KOPT-K1 (cell line): ENCODE measurements at regions not wholly inside any gene's neighbourhood (a gene's known extent, or its start where the extent isn't known, plus 50 kb on each side); places are given as distances from the start of the nearest gene placed in this dataset.
A peak's percentile ranks its signal among the peaks of the same experiment; 100 is the strongest.

Source experiments
- H3K27ac ChIP-seq: fragments of 200-600 bp; sonication (generic); 2 replicates; pipeline ENCODE4 v1.5.1; 2016; ENCODE audit warnings: antibody characterized with exemption, mild to moderate bottlenecking, low read depth, low read length; ENCODE audit not compliant: poor library complexity, severe bottlenecking
- H3K36me3 ChIP-seq: fragments of 200-600 bp; sonication (generic); 2 replicates; pipeline ENCODE4 v1.5.1; 2017; ENCODE audit warnings: antibody characterized with exemption, mild to moderate bottlenecking, low read length, moderate library complexity; ENCODE audit not compliant: insufficient read depth
- H3K9me3 ChIP-seq: fragments of 200-600 bp; sonication (generic); 2 replicates; pipeline ENCODE4 v1.5.1; 2017; ENCODE audit warnings: antibody characterized with exemption, low read length, mild to moderate bottlenecking; ENCODE audit not compliant: insufficient read depth, poor library complexity, severe bottlenecking

DNA sequence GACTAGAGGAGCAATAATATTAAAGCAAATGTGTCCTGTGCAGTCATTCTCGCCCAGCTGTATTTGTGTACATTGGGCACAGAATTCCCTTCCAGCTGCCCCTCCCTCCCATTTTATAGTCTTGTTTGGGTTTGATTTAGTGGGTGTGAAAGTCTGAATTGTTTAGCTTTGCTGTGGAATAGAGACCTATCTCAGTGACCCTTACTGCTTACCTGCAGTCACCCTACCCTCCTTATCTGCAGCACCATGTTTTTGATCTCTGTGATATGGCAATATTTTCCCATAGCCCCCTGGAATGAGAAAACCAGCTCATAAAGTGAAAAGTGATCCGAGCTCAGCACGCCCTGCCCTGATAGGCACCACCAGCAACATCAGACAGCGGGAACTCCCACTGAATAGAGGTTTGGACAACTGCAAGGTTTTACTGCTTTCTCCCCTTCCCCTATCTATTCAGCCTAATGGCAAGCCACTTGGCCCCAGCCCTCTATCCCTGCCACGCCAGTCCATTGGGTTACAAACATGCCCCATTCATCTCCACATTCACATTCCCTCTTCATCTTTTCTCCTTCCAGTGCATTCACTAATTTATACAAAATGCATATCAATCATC lies 199.0 kb downstream of the ETS1 start:
- Histone ChIP-seq H3K9me3 (no peaks in the 10 kb centered on the region), H3K36me3 (no peaks in the 10 kb centered on the region), H3K27ac (no peak overlapping the region)

- Histone ChIP-seq H3K27ac (peak overlapping the region; percentile 32), H3K36me3 (no peaks in the 10 kb centered on the region), H3K9me3 (peaks cover 29% of the 10 kb centered on the region)
Observed at GRCh38 chr11:128379587-128380580, 207.5 kb downstream of the ETS1 start.

- Histone ChIP-seq H3K27ac (no peak overlapping the region), H3K36me3 (no peaks in the 10 kb centered on the region), H3K9me3 (peaks cover 10% of the 10 kb centered on the region)
Observed at GRCh38 chr11:128375961-128376360, 211.4 kb downstream of the ETS1 start.

DNA sequence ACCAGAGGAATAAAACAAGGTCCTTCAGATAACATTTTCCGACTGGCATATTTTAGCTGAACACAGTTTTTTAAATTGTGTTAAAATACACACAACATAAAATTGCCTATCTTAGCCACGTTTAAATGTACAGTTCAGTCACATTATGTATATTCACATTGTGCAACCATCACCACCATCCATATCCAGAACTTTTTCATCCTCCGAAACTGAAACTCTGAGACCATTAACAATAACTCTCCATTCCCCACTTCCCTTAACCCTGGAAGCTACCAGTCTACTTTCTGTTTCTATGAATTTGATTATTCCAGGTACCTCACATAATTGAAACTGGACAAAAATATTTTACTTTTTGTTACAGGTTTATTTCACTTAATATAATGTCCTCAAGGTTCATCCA lies 213.3 kb downstream of the ETS1 start:
- Histone ChIP-seq H3K9me3 (peaks cover 8% of the 10 kb centered on the region), H3K27ac (no peak overlapping the region)

DNA sequence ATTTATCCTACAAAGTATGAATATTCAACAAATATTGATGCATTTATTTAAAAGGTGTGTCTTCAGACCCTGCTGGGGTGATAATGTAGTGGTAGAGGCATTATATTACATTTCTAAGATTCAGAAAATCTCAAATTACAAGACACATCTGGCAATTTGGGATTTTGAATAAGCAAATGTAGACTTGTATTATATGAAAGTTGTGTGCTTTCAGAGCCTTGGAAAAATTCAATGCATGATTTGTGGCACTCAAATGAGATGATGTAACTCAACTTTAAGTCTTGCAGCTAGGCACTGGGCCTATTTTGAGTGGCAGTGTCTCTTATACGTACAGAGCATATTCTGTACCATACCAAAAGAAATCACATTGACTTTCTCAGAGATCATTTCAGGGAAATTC lies 214.4 kb downstream of the ETS1 start:
- H3K9me3 ChIP-seq: peaks cover 2% of the 10 kb centered on the region
- H3K36me3 ChIP-seq: no peaks in the 10 kb centered on the region
- H3K27ac ChIP-seq: no peak overlapping the region

More for the DNA sequence above, 213.3 kb downstream of the ETS1 start:
- H3K36me3 ChIP-seq: no peaks in the 10 kb centered on the region

GRCh38 chr11:128367573-128367972 lies 219.8 kb downstream of the ETS1 start:
- Histone ChIP-seq H3K36me3 (no peaks in the 10 kb centered on the region), H3K27ac (no peak overlapping the region), H3K9me3 (no peaks in the 10 kb centered on the region)

DNA sequence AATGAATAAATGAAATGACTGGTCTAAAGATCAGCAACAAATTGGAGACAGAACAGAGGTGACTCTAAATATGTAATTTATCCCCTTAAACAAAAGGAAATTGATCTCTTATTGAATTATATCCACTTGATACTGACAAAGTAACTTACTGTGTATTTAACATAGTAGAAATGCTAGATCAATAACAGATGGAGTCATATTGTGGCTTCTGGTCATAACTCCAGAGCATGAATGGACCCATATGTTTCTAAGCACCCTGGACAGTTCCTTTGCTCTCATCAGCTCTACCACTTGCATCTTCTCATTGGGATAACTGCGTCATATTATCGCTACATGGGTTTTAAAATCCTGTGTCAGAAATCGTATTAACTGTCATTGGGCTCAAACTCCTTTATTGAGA lies 222.3 kb downstream of the ETS1 start:
- Histone ChIP-seq H3K36me3 (no peaks in the 10 kb centered on the region), H3K9me3 (no peaks in the 10 kb centered on the region), H3K27ac (no peak overlapping the region)

GRCh38 chr11:128361451-128362020 lies 225.8 kb downstream of the ETS1 start:
- Histone ChIP-seq H3K9me3 (no peaks in the 10 kb centered on the region), H3K27ac (no peak overlapping the region), H3K36me3 (no peaks in the 10 kb centered on the region)

- H3K27ac ChIP-seq: no peak overlapping the region
- H3K9me3 ChIP-seq: no peaks in the 10 kb centered on the region
Observed at GRCh38 chr11:128359515-128359914, 227.8 kb downstream of the ETS1 start.

DNA sequence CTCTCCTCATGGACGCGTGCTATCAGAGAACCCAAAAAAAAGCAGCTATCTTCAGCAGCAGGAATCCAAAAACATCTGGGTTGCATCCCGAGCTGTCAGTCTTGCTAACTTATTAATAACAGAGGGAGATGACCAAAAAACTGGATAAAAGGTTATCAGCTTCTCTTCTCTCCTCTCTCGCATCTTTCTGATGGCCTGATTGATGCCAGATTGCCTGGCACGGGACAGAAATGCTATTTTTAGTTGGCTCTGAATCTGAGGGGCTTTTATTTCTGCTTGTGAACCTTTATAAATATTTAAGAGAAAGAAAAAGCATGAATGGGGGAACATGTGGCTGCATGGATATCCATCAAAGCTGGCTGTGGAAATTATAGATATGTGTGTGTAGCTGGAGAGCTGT lies 230.3 kb downstream of the ETS1 start:
- Histone ChIP-seq H3K9me3 (no peaks in the 10 kb centered on the region), H3K36me3 (no peaks in the 10 kb centered on the region), H3K27ac (no peak overlapping the region)

More at GRCh38 chr11:128359515-128359914, 227.8 kb downstream of the ETS1 start:
- H3K36me3 ChIP-seq: no peaks in the 10 kb centered on the region

GRCh38 chr11:128355558-128355957 lies 231.8 kb downstream of the ETS1 start:
- Histone ChIP-seq H3K27ac (no peak overlapping the region), H3K36me3 (no peaks in the 10 kb centered on the region), H3K9me3 (no peaks in the 10 kb centered on the region)

- H3K9me3 ChIP-seq: no peaks in the 10 kb centered on the region
- no peaks in the 10 kb centered on the region for H3K36me3 ChIP-seq
Observed at GRCh38 chr11:128354476-128354875, 232.9 kb downstream of the ETS1 start.

DNA sequence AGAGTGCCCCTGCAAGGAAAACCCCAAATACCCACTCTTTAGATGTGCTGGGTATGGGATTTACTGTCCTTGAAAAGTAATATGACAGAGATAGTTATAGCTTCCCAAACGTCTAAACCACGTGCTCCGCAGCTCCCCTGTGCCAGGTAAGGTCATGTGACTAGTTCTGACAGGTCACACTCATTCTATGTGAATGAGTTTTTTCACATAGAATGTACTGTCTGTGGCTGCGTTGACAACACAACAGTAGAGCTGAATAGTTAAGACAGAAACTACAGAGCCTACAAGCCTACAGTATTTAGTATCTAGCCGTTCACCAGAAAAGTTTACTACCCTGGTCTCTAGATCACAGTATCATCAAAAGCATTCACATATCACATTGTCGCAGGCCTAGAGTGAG lies 236.2 kb downstream of the ETS1 start:
- no peaks in the 10 kb centered on the region for H3K36me3 ChIP-seq
- no peak overlapping the region for H3K27ac ChIP-seq
- no peaks in the 10 kb centered on the region for H3K9me3 ChIP-seq

More at GRCh38 chr11:128354476-128354875, 232.9 kb downstream of the ETS1 start:
- no peak overlapping the region for H3K27ac ChIP-seq

DNA sequence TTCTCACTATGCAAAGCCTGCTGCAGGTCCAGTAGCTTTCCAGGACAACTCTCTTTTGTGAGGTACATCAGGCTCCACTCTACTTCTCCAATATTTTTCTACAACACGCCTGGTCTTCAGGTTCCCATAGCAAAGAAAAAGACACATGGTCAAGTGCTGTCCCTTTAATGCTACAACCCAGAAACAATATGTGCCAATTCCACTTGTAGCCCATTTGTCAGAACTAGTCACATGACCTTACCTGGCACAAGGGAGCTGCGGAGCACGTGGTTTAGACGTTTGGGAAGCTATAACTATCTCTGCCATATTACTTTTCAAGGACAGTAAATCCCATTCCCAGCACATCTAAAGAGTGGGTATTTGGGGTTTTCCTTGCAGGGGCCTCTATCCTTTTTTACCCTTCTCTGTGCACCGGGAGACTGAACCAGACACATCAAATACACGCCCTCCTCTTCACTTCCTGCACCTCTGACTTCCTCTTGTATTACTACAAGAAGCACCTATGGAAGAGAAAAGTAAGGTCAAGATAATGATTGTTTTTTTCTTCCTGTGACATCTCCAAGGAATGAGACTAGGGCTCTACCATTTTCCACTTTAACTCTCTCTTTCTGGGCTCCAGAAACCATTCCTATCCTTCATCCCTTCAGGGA lies 237.6 kb downstream of the ETS1 start:
- Histone ChIP-seq H3K27ac (no peak overlapping the region), H3K36me3 (no peaks in the 10 kb centered on the region), H3K9me3 (no peaks in the 10 kb centered on the region)

DNA sequence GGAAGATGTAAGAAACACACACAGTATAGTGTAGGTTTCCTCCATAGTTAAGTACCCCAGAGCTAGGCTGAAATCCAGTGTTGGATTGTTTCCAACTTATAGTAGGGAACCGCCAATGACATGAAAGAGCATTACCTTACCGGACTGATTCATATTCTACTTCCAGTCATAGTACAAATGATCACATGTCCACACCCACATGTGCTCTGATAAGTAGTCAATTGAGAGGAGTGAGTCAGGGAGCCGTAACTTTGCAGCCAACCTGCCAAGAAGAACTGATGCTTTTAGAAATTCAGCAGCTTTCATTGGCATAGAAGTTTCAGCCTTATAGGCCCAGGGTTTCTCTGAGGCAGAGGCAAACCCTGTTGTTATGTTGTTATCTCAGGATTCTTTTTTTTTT lies 240.6 kb downstream of the ETS1 start:
- Histone ChIP-seq H3K9me3 (no peaks in the 10 kb centered on the region), H3K36me3 (no peaks in the 10 kb centered on the region), H3K27ac (no peak overlapping the region)
